ENCODE measurements at regions not wholly inside any gene's neighbourhood (a gene's known extent, or its start where the extent isn't known, plus 50 kb on each side); places are given as distances from the start of the nearest gene placed in this dataset.

- DNase-seq = no peak
- H3K36me3 Mint-ChIP-seq (ENCODE audit: low read depth) = no peaks in the 10 kb centered on the region
- no peaks in the 10 kb centered on the region for H3K4me1 Mint-ChIP-seq (ENCODE audit: low read depth)
- H3K27me3 Mint-ChIP-seq (ENCODE audit: insufficient read depth) = no peaks in the 10 kb centered on the region; the same call in 1 of the 2 replicates
- no peak overlapping the region for H3K4me3 Mint-ChIP-seq
- H3K9me3 Mint-ChIP-seq = peaks cover 61% of the 10 kb centered on the region
- TF ChIP-seq CTCF (IDR thresholded peaks at IDR 0.05) = no peak
- H3K27ac Mint-ChIP-seq = no peak overlapping the region
These were observed 498.2 kb downstream of the BCL11B start for GRCh38 chr14:98773814-98774213.

- no peaks in the 10 kb centered on the region for H3K36me3 Mint-ChIP-seq (ENCODE audit: low read depth)
- H3K4me1 Mint-ChIP-seq (ENCODE audit: low read depth) = no peaks in the 10 kb centered on the region
- no peak for DNase-seq
- H3K27me3 Mint-ChIP-seq (ENCODE audit: insufficient read depth) = no peaks in the 10 kb centered on the region; the same call in 1 of the 2 replicates
- H3K9me3 Mint-ChIP-seq = peaks cover 59% of the 10 kb centered on the region
- TF ChIP-seq CTCF (IDR thresholded peaks at IDR 0.05) = no peak
- no peak overlapping the region for H3K4me3 Mint-ChIP-seq
- no peak overlapping the region for H3K27ac Mint-ChIP-seq
These were observed 496.1 kb downstream of the BCL11B start for GRCh38 chr14:98775892-98776291.

GRCh38 chr14:98782062-98782461 lies 489.9 kb downstream of the BCL11B start:
- no peak for DNase-seq
- no peak overlapping the region for H3K27ac Mint-ChIP-seq
- H3K4me3 Mint-ChIP-seq = no peak overlapping the region
- peaks cover 58% of the 10 kb centered on the region for H3K9me3 Mint-ChIP-seq
- H3K36me3 Mint-ChIP-seq (ENCODE audit: low read depth) = no peaks in the 10 kb centered on the region
- H3K4me1 Mint-ChIP-seq (ENCODE audit: low read depth) = no peaks in the 10 kb centered on the region
- TF ChIP-seq CTCF (IDR thresholded peaks at IDR 0.05) = no peak
- no peaks in the 10 kb centered on the region for H3K27me3 Mint-ChIP-seq (ENCODE audit: insufficient read depth)

GRCh38 chr14:98785578-98785977 lies 486.4 kb downstream of the BCL11B start:
- Mint-ChIP-seq H3K4me1 (ENCODE audit: low read depth) (no peaks in the 10 kb centered on the region), H3K27me3 (ENCODE audit: insufficient read depth) (no peaks in the 10 kb centered on the region; the same call in 1 of the 2 replicates), H3K36me3 (ENCODE audit: low read depth) (no peaks in the 10 kb centered on the region; the same call in 1 of the 2 replicates), H3K27ac (no peak overlapping the region), H3K4me3 (no peak overlapping the region), H3K9me3 (peaks cover 57% of the 10 kb centered on the region)
- no peak for TF ChIP-seq CTCF (IDR thresholded peaks at IDR 0.05)
- DNase-seq = no peak

- H3K36me3 Mint-ChIP-seq (ENCODE audit: low read depth) = no peaks in the 10 kb centered on the region; the same call in 1 of the 2 replicates
These were observed 485.5 kb downstream of the BCL11B start for GRCh38 chr14:98786456-98786855.

More at GRCh38 chr14:98786456-98786855, 485.5 kb downstream of the BCL11B start:
- H3K27me3 Mint-ChIP-seq (ENCODE audit: insufficient read depth) = no peaks in the 10 kb centered on the region; the same call in 1 of the 2 replicates
- no peak overlapping the region for H3K27ac Mint-ChIP-seq
- no peak overlapping the region for H3K4me3 Mint-ChIP-seq
- H3K9me3 Mint-ChIP-seq = peaks cover 64% of the 10 kb centered on the region
- TF ChIP-seq CTCF (IDR thresholded peaks at IDR 0.05) = no peak
- no peak for DNase-seq
- no peaks in the 10 kb centered on the region for H3K4me1 Mint-ChIP-seq (ENCODE audit: low read depth)
